ENCODE measurements at regions not wholly inside any gene's neighbourhood (a gene's known extent, or its start where the extent isn't known, plus 50 kb on each side); places are given as distances from the start of the nearest gene placed in this dataset.

DNA sequence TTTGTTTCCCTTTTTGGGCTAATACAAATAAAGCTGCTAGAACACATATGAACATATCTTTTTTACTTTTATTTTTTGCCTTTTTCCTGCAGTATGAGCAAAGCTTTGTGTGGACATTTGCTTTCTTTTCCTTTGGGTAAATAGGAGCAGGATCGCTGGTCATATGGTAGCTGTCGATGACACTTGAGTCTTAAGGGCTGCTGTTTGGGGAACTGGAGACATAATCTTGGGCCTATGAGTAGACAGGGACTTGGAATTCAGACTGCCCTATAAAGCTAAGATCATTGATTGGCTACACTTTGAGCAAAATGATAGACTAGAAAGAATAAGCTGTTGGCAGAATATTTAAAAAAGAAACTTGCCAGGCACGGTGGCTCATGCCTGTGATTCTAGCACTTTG lies 60.9 kb upstream of the ABL1 start:
- Histone ChIP-seq H3K4me2 (no peak overlapping the region), H3K9me3 (peaks cover 15% of the 10 kb centered on the region; the same call in 1 of the 3 replicates), H3K27ac (no peak overlapping the region), H3K4me1 (peaks cover 10% of the 10 kb centered on the region), H3K4me3 (no peak overlapping the region)
- TF ChIP-seq NR3C1 (IDR thresholded peaks at IDR 0.05) (no peak), RFX5 (IDR thresholded peaks at IDR 0.05) (no peak), FOXS1 (CRISPR knock-in tag; IDR thresholded peaks at IDR 0.05) (no peak), CEBPB (IDR thresholded peaks at IDR 0.05) (no peak), NPAS2 (CRISPR knock-in tag; IDR thresholded peaks at IDR 0.05; ENCODE audit: borderline replicate concordance) (no peak), NFE2L2 (conservative IDR thresholded peaks at IDR 0.05; ENCODE audit: low read length) (no peak), HDAC2 (IDR thresholded peaks at IDR 0.05) (no peak), ZFP36 (IDR thresholded peaks at IDR 0.05; ENCODE audit: borderline replicate concordance, partially characterized antibody) (no peak), SMC3 (IDR thresholded peaks at IDR 0.05) (no peak)
- ChIA-PET CTCF (interaction anchor here (0.6 to 25.0 kb wide), 4 partner anchors 44 to 102 kb away, joined by 3 to 454 read pairs (median 12); no protein-coding TSS in a partner anchor), POLR2A (no interaction called here)
- WGBS (ENCODE audit: missing lambda C conversion rate), result 96% methylated on average over 3 of the region's 3 CpGs
- FAIRE-seq (no peak), ATAC-seq (no peak), DNase-seq (ENCODE audit: low read depth in 1 of 2, low spot score in 1 of 2) (no peak)

DNA sequence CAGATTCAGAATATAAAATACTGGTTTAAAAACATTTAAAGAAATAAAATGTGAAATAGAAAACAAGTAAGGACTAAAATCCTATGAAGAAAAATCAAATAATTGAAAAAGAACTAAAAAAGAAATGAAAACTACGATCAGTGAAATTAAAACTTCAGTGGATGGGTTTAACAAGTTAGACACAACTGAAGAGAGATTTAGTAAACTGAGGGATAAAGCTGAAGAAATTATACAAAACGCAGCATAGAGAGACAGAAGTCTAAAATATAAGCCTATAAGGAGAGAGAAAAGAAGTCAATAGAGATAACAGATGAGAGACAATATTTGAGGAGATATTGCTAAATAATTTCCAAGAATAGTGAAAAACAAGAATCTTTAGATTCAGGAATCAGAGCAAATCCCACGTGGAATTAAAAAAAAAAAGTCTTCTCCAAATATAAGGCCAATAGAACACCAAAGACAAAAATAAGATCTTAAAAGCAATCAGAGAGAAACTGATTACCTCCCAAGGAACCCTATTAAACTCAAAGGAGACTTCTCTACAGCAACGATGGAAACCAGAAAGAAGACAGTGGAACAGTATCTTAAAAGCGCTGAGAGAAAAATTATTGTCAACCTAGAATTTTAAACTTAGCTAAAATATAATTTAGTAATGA lies 59.6 kb upstream of the ABL1 start:
- POLR2A ChIA-PET, result no interaction called here
- no peak overlapping the region for H3K27ac ChIP-seq
- 92% methylated on average over 5 of the region's 5 CpGs for WGBS (ENCODE audit: missing lambda C conversion rate)
- no peak for FAIRE-seq
- H3K9me3 ChIP-seq, result peaks cover 15% of the 10 kb centered on the region; the same call in 1 of the 3 replicates
- peaks cover 23% of the 10 kb centered on the region for H3K4me1 ChIP-seq
- no peak overlapping the region for H3K4me3 ChIP-seq
- CTCF ChIA-PET, result interaction anchor here (0.5 to 25.0 kb wide), 8 partner anchors 43 to 223 kb away, joined by 3 to 454 read pairs (median 4); no protein-coding TSS in a partner anchor
- DNase-seq (ENCODE audit: low read depth in 1 of 2, low spot score in 1 of 2), result no peak
- TF ChIP-seq ESRRA (IDR thresholded peaks at IDR 0.05; ENCODE audit: borderline replicate concordance, low read length) (no peak), MAFK (IDR thresholded peaks at IDR 0.05; ENCODE audit: partially characterized antibody) (no peak)
- no peak overlapping the region for H3K4me2 ChIP-seq
- ATAC-seq, result no peak

DNA sequence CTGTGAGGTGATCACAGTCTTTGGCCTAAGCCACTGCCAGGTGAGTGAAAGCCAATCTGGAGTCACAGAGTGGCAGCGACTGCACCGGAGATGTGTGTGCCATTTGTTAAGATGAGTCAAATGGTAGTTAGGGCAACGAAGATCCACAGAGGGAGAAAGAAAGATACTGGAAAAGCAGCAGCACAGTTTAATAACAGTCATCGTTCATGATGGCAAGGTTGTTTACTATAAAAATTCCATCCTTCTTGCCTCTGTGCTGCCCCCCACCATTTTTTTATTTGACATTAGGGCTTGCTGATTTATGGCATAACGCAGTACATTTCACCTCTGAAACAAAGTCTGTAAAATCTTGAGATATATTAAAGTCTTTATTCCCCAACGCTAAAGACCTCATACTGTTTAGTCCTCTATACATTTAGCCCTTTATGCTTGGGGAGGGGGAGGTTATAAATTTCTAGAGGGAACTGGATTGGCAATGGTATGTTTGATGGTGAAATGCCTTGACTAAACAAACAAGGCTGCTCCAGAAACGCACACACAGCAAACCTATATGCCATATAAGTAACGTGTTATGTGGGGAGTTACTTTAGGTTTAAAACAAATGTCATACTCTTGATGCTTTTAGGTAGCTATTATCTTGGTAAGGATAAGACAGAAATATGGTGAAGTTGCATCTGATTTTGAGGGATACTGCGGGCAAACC lies 55.8 kb upstream of the ABL1 start:
- Histone ChIP-seq H3K4me1 (peaks cover 50% of the 10 kb centered on the region), H3K9me3 (peaks cover 14% of the 10 kb centered on the region; the same call in 1 of the 3 replicates), H3K4me2 (peak overlapping the region; percentile 73), H3K4me3 (no peak overlapping the region), H3K27ac (peak overlapping the region; percentile 84 to 88)
- 66% methylated on average over 9 of the region's 9 CpGs for WGBS (ENCODE audit: missing lambda C conversion rate)
- ChIA-PET CTCF (interaction anchor here (0.9 to 1.0 kb wide), 2 partner anchors 9 to 69 kb away, joined by 3 read pairs; no protein-coding TSS in a partner anchor), POLR2A (no interaction called here)
- FAIRE-seq (no peak), ATAC-seq (no peak), DNase-seq (ENCODE audit: low read depth in 1 of 2, low spot score in 1 of 2) (peak in 1 of 2 experiments; percentile 13)
- TF ChIP-seq HEYL (CRISPR knock-in tag; IDR thresholded peaks at IDR 0.05) (no peak), PHF8 (IDR thresholded peaks at IDR 0.05; ENCODE audit: borderline replicate concordance, low read depth) (no peak), MAFK (IDR thresholded peaks at IDR 0.05; ENCODE audit: partially characterized antibody) (peak; percentile 19), RFX5 (IDR thresholded peaks at IDR 0.05) (no peak), EP300 (IDR thresholded peaks at IDR 0.05) (no peak), POLR2AphosphoS2 (conservative IDR thresholded peaks at IDR 0.05; ENCODE audit: low read length) (no peak), CHD2 (IDR thresholded peaks at IDR 0.05; ENCODE audit: low read length, partially characterized antibody) (no peak)

DNA sequence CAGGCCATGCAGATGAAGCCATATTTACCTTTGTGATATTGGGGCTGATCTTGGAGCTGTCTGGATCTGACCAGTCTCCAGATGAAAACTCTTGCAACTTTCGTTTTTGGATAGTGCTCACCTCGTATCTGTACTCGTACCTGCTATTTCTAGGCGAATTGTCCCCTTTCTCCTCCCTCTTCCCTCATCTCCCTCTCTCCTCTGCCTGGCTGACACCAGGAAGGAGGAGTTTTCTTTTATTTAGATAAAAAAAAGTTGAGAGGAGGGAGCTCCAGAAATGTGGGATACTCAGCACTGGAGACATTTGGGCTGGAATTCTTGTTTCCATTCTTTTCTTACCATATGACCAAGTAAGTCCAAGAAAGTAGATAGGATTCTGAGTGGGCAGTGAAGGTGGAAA lies 54.6 kb upstream of the ABL1 start:
- ATAC-seq, result peak; percentile 10 to 37; a peak in 3 of 6 replicates
- Histone ChIP-seq H3K4me2 (peak overlapping the region; percentile 73), H3K27ac (peak overlapping the region; percentile 84 to 88), H3K4me3 (peak overlapping the region; percentile 18; the same call in 2 of the 3 replicates), H3K4me1 (peaks cover 50% of the 10 kb centered on the region), H3K9me3 (peaks cover 5% of the 10 kb centered on the region; the same call in 1 of the 3 replicates)
- ChIA-PET POLR2A (interaction anchor here (1.0 kb wide), 1 partner anchor 54 kb away, joined by 4 read pairs; no protein-coding TSS in a partner anchor), CTCF (interaction anchor here (0.7 to 1.0 kb wide), 4 partner anchors 9 to 84 kb away, joined by 3 to 6 read pairs (median 4); no protein-coding TSS in a partner anchor)
- no peak for DNase-seq (ENCODE audit: low read depth in 1 of 2, low spot score in 1 of 2)
- no peak for FAIRE-seq
- WGBS (ENCODE audit: missing lambda C conversion rate), result 42% methylated on average over 4 of the region's 4 CpGs
- TF ChIP-seq NR3C1 (IDR thresholded peaks at IDR 0.05), result no peak
- TF ChIP-seq EP300 (IDR thresholded peaks at IDR 0.05), result no peak
- no peak for TF ChIP-seq FOXS1 (CRISPR knock-in tag; IDR thresholded peaks at IDR 0.05)
- TF ChIP-seq, protein P1, sequence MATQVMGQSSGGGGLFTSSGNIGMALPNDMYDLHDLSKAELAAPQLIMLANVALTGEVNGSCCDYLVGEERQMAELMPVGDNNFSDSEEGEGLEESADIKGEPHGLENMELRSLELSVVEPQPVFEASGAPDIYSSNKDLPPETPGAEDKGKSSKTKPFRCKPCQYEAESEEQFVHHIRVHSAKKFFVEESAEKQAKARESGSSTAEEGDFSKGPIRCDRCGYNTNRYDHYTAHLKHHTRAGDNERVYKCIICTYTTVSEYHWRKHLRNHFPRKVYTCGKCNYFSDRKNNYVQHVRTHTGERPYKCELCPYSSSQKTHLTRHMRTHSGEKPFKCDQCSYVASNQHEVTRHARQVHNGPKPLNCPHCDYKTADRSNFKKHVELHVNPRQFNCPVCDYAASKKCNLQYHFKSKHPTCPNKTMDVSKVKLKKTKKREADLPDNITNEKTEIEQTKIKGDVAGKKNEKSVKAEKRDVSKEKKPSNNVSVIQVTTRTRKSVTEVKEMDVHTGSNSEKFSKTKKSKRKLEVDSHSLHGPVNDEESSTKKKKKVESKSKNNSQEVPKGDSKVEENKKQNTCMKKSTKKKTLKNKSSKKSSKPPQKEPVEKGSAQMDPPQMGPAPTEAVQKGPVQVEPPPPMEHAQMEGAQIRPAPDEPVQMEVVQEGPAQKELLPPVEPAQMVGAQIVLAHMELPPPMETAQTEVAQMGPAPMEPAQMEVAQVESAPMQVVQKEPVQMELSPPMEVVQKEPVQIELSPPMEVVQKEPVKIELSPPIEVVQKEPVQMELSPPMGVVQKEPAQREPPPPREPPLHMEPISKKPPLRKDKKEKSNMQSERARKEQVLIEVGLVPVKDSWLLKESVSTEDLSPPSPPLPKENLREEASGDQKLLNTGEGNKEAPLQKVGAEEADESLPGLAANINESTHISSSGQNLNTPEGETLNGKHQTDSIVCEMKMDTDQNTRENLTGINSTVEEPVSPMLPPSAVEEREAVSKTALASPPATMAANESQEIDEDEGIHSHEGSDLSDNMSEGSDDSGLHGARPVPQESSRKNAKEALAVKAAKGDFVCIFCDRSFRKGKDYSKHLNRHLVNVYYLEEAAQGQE (IDR thresholded peaks at IDR 0.05), result no peak
- TF ChIP-seq FOSB (CRISPR knock-in tag; IDR thresholded peaks at IDR 0.05), result no peak
- no peak for TF ChIP-seq MAZ (IDR thresholded peaks at IDR 0.05; ENCODE audit: borderline replicate concordance, low read depth, low read length)
- TF ChIP-seq, protein P2, sequence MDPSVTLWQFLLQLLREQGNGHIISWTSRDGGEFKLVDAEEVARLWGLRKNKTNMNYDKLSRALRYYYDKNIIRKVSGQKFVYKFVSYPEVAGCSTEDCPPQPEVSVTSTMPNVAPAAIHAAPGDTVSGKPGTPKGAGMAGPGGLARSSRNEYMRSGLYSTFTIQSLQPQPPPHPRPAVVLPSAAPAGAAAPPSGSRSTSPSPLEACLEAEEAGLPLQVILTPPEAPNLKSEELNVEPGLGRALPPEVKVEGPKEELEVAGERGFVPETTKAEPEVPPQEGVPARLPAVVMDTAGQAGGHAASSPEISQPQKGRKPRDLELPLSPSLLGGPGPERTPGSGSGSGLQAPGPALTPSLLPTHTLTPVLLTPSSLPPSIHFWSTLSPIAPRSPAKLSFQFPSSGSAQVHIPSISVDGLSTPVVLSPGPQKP (IDR thresholded peaks at IDR 0.05; ENCODE audit: low read depth, low read length), result no peak
- no peak for TF ChIP-seq GATA3 (IDR thresholded peaks at IDR 0.05; ENCODE audit: borderline replicate concordance)
- TF ChIP-seq, protein P3, sequence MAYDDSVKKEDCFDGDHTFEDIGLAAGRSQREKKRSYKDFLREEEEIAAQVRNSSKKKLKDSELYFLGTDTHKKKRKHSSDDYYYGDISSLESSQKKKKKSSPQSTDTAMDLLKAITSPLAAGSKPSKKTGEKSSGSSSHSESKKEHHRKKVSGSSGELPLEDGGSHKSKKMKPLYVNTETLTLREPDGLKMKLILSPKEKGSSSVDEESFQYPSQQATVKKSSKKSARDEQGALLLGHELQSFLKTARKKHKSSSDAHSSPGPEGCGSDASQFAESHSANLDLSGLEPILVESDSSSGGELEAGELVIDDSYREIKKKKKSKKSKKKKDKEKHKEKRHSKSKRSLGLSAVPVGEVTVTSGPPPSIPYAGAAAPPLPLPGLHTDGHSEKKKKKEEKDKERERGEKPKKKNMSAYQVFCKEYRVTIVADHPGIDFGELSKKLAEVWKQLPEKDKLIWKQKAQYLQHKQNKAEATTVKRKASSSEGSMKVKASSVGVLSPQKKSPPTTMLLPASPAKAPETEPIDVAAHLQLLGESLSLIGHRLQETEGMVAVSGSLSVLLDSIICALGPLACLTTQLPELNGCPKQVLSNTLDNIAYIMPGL (CRISPR knock-in tag; IDR thresholded peaks at IDR 0.05; ENCODE audit: borderline replicate concordance), result no peak
